ENCODE measurements at regions not wholly inside any gene's neighbourhood (a gene's known extent, or its start where the extent isn't known, plus 50 kb on each side); places are given as distances from the start of the nearest gene placed in this dataset.

DNA sequence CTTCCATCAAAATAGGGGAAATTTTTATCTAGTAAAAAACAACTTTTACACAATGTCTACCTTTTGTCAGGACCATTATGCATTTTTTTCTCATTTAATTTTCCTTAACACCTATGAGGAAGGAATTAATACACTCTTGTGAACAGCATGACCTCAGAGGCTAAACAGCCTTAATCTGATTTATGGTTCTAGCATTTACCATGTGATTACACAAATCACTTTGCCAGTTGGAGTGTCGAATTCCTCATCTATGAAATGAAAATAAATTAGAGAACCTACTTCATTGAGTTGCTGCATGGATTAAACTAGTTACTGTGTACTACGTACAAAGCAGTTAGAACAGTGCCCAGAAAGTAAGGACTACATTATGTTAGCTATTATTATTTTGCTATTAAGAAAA, 187.7 kb upstream of the MPDZ start:
- 0% methylated on average over 2 of the region's 2 CpGs for WGBS (ENCODE audit: missing lambda C conversion rate)
- FAIRE-seq (no peak), ATAC-seq (no peak), DNase-seq (ENCODE audit: low read depth in 1 of 2, low spot score in 1 of 2) (no peak)
- TF ChIP-seq JUNB (IDR thresholded peaks at IDR 0.05) = no peak
- no peak for TF ChIP-seq CBX8 (IDR thresholded peaks at IDR 0.05)
- Histone ChIP-seq H3K27ac (no peak overlapping the region), H3K4me3 (no peak overlapping the region), H3K4me1 (no peaks in the 10 kb centered on the region), H3K4me2 (no peak overlapping the region), H3K9me3 (no peaks in the 10 kb centered on the region)
- ChIA-PET CTCF (interaction anchor here (0.9 kb wide), 1 partner anchor 15 kb away, joined by 3 read pairs; no protein-coding TSS in a partner anchor), POLR2A (no interaction called here)

DNA sequence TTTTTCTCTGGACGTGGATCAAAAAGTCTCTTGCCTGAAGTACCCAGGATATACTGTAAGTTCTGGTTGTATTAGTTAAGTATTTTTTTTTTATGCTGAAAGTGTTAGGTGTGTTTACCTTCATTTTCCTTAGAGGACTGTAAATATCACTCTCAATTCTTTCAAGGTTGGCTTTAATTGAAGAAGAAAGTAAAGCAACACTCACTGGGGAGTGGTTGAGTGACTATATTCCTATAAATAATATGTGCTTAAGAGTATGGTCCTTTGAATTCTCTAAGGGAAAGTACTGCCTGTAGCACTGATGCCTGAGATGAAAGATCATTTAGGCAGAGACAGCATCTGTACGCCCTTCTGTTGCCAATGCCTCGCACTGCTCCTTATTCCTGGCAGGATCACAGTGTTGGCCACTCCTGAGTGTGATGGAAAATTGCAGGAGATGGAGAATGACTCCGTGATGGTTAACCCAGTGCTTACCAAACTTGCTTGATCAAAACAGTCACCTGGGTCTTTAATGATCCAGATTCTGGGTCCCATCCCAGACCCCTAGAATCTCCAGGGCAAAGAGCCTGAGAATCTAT, 182.0 kb upstream of the MPDZ start:
- H3K4me3 ChIP-seq = no peak overlapping the region
- no peak overlapping the region for H3K4me2 ChIP-seq
- no peaks in the 10 kb centered on the region for H3K4me1 ChIP-seq
- CTCF ChIA-PET = no interaction called here
- FAIRE-seq (no peak), ATAC-seq (no peak), DNase-seq (ENCODE audit: low read depth in 1 of 2, low spot score in 1 of 2) (no peak)
- H3K27ac ChIP-seq = no peak overlapping the region
- WGBS (ENCODE audit: missing lambda C conversion rate) = 5% methylated on average over 4 of the region's 4 CpGs
- no peak for TF ChIP-seq FOXS1 (CRISPR knock-in tag; IDR thresholded peaks at IDR 0.05)
- TF ChIP-seq CTCF (IDR thresholded peaks at IDR 0.05) = no peak
- TF ChIP-seq RFX5 (IDR thresholded peaks at IDR 0.05) = no peak
- no peak for TF ChIP-seq EHMT2 (IDR thresholded peaks at IDR 0.05; ENCODE audit: low read depth)
- no peak for TF ChIP-seq POLR2AphosphoS2 (conservative IDR thresholded peaks at IDR 0.05; ENCODE audit: low read length)
- no peak for TF ChIP-seq ESRRA (IDR thresholded peaks at IDR 0.05; ENCODE audit: borderline replicate concordance, low read length)
- TF ChIP-seq, protein P1, sequence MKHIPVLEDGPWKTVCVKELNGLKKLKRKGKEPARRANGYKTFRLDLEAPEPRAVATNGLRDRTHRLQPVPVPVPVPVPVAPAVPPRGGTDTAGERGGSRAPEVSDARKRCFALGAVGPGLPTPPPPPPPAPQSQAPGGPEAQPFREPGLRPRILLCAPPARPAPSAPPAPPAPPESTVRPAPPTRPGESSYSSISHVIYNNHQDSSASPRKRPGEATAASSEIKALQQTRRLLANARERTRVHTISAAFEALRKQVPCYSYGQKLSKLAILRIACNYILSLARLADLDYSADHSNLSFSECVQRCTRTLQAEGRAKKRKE (CRISPR knock-in tag; IDR thresholded peaks at IDR 0.05; ENCODE audit: low read depth) = no peak
- TF ChIP-seq HDAC2 (IDR thresholded peaks at IDR 0.05) = no peak
- TF ChIP-seq SMC3 (IDR thresholded peaks at IDR 0.05) = no peak
- TF ChIP-seq HOXB13 (CRISPR knock-in tag; IDR thresholded peaks at IDR 0.05; ENCODE audit: low read depth) = no peak
- TF ChIP-seq NFE2L2 (conservative IDR thresholded peaks at IDR 0.05; ENCODE audit: low read length) = no peak
- no peak for TF ChIP-seq CHD4 (IDR thresholded peaks at IDR 0.05; ENCODE audit: borderline replicate concordance)
- TF ChIP-seq RCOR1 (IDR thresholded peaks at IDR 0.05; ENCODE audit: low read depth, low read length) = no peak
- no peak for TF ChIP-seq NR3C1 (IDR thresholded peaks at IDR 0.05)
- TF ChIP-seq BHLHE40 (IDR thresholded peaks at IDR 0.05; ENCODE audit: low read depth, low read length) = no peak
- no peak for TF ChIP-seq POLR2A (IDR thresholded peaks at IDR 0.05; ENCODE audit: low read length)
- POLR2A ChIA-PET = no interaction called here
- H3K9me3 ChIP-seq = no peaks in the 10 kb centered on the region

GRCh38 chr9:13459071-13459470, 179.6 kb upstream of the MPDZ start:
- no peak for FAIRE-seq
- H3K27ac ChIP-seq = no peak overlapping the region
- no peak overlapping the region for H3K4me2 ChIP-seq
- no peaks in the 10 kb centered on the region for H3K4me1 ChIP-seq
- no peak overlapping the region for H3K4me3 ChIP-seq
- WGBS (ENCODE audit: missing lambda C conversion rate) = 15% methylated on average over 3 of the region's 3 CpGs
- POLR2A ChIA-PET = no interaction called here
- TF ChIP-seq KDM1A (IDR thresholded peaks at IDR 0.05; ENCODE audit: low read depth) (no peak), RCOR1 (IDR thresholded peaks at IDR 0.05; ENCODE audit: low read depth, low read length) (no peak), NR3C1 (IDR thresholded peaks at IDR 0.05) (no peak)
- CTCF ChIA-PET = no interaction called here
- no peaks in the 10 kb centered on the region for H3K9me3 ChIP-seq
- no peak for DNase-seq (ENCODE audit: low read depth in 1 of 2, low spot score in 1 of 2)
- ATAC-seq = no peak

DNA sequence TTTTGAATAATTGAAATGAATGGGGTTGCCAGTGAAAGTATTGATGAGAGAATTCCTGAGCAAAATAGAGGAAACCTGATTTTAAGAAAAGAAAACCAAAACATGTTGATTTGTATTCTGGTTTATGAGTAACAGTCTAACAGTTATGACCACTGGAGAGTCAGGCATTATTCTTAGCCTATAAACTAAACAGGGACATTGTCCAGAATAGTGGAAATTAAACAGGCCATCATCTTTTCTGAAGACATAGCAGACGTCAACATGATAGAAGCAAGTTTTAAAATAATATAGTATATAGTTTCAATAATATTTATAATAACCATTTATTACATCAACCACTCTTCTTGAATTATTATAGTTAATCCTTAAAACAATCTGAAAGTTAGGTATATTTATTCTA, 178.3 kb upstream of the MPDZ start:
- POLR2A ChIA-PET = no interaction called here
- DNase-seq (ENCODE audit: low read depth in 1 of 2, low spot score in 1 of 2) = no peak
- no peaks in the 10 kb centered on the region for H3K4me1 ChIP-seq
- H3K27ac ChIP-seq = no peak overlapping the region
- FAIRE-seq = no peak
- no peaks in the 10 kb centered on the region for H3K9me3 ChIP-seq
- no peak for TF ChIP-seq EP300 (IDR thresholded peaks at IDR 0.05)
- TF ChIP-seq CHD2 (IDR thresholded peaks at IDR 0.05; ENCODE audit: low read length, partially characterized antibody) = no peak
- no peak for TF ChIP-seq GATA3 (IDR thresholded peaks at IDR 0.05; ENCODE audit: borderline replicate concordance)
- TF ChIP-seq HOXB5 (CRISPR knock-in tag; IDR thresholded peaks at IDR 0.05) = no peak
- TF ChIP-seq MAZ (IDR thresholded peaks at IDR 0.05; ENCODE audit: borderline replicate concordance, low read depth, low read length) = no peak
- no peak for TF ChIP-seq RAD21 (conservative IDR thresholded peaks at IDR 0.05 in 1 of 2, IDR thresholded peaks at IDR 0.05 in 1 of 2)
- no peak for TF ChIP-seq JUN (IDR thresholded peaks at IDR 0.05)
- no peak for TF ChIP-seq SREBF2 (IDR thresholded peaks at IDR 0.05)
- TF ChIP-seq RNF2 (IDR thresholded peaks at IDR 0.05; ENCODE audit: borderline replicate concordance, low read depth) = no peak
- TF ChIP-seq, protein P2, sequence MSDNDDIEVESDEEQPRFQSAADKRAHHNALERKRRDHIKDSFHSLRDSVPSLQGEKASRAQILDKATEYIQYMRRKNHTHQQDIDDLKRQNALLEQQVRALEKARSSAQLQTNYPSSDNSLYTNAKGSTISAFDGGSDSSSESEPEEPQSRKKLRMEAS (IDR thresholded peaks at IDR 0.05) = no peak
- ATAC-seq = no peak
- H3K4me2 ChIP-seq = no peak overlapping the region
- no peak overlapping the region for H3K4me3 ChIP-seq
- 46% methylated on average over 1 of the region's 1 CpG for WGBS (ENCODE audit: missing lambda C conversion rate)
- CTCF ChIA-PET = no interaction called here

All from A549 (cell line).